ENCODE measurements at regions not wholly inside any gene's neighbourhood (a gene's known extent, or its start where the extent isn't known, plus 50 kb on each side); places are given as distances from the start of the nearest gene placed in this dataset.
"Not testable (repeated sequence)": the region's sequence is repeated elsewhere in the genome, so short reads cannot be mapped to it uniquely, and the experiment has no call there.

DNA sequence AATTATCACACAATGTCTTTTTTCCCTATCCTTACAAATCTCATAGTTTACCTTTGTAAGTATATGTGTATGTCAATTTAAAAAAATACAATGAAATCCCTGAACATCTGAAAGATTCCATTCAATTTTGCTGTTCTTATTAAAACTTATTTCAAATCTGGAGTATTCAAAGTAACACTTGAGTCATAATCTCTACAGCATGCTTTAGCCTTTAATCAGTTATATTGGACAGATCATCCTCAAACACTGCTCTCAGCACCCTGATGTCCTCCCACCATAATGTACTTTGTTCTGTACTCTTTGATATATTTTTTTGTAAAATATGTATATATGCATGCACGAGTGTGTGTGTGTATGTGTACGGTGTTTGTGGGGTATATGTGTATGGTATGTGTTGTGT is 83.0 kb upstream of the RPS6KA2 start:
- H3K4me3 Mint-ChIP-seq, result no peak overlapping the region

DNA sequence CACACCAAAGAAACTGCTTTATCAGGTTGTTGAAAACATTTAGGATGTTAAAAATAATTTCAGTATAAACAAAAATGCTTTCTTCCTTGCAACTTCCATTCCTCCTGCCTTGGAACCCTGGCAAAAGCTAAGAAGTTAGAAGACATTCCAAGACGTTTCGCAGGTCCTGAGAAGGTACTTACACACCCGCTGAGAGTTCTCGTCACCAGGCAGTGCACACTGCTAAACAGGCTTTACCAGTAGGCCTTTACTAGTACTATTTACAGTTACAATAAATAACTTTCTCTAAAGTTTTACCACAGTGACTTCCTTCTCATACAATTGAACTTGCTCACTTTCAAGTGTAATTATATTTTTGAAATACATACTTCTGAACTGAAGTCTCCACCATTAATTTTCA is 81.4 kb upstream of the RPS6KA2 start:
- TF ChIP-seq, protein P1, sequence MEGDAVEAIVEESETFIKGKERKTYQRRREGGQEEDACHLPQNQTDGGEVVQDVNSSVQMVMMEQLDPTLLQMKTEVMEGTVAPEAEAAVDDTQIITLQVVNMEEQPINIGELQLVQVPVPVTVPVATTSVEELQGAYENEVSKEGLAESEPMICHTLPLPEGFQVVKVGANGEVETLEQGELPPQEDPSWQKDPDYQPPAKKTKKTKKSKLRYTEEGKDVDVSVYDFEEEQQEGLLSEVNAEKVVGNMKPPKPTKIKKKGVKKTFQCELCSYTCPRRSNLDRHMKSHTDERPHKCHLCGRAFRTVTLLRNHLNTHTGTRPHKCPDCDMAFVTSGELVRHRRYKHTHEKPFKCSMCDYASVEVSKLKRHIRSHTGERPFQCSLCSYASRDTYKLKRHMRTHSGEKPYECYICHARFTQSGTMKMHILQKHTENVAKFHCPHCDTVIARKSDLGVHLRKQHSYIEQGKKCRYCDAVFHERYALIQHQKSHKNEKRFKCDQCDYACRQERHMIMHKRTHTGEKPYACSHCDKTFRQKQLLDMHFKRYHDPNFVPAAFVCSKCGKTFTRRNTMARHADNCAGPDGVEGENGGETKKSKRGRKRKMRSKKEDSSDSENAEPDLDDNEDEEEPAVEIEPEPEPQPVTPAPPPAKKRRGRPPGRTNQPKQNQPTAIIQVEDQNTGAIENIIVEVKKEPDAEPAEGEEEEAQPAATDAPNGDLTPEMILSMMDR (conservative IDR thresholded peaks at IDR 0.05), result no peak
- no peak for DNase-seq (ENCODE audit: extremely low spot score, unreplicated experiment)
- H3K9me3 Mint-ChIP-seq, result peaks cover 6% of the 10 kb centered on the region
- H3K4me1 Mint-ChIP-seq (ENCODE audit: unreplicated experiment), result peaks cover 7% of the 10 kb centered on the region
- peaks cover 4% of the 10 kb centered on the region for H3K27me3 Mint-ChIP-seq
- no peaks in the 10 kb centered on the region for H3K36me3 Mint-ChIP-seq
- H3K4me3 Mint-ChIP-seq, result no peak overlapping the region
- H3K27ac Mint-ChIP-seq, result peak overlapping the region; percentile 40

More for the DNA sequence above, 83.0 kb upstream of the RPS6KA2 start:
- Mint-ChIP-seq H3K36me3 (no peaks in the 10 kb centered on the region), H3K9me3 (peaks cover 6% of the 10 kb centered on the region), H3K27me3 (peaks cover 3% of the 10 kb centered on the region), H3K27ac (no peak overlapping the region), H3K4me1 (ENCODE audit: unreplicated experiment) (peaks cover 8% of the 10 kb centered on the region)
- TF ChIP-seq, protein P1 (conservative IDR thresholded peaks at IDR 0.05), result no peak
- DNase-seq (ENCODE audit: extremely low spot score, unreplicated experiment), result no peak

DNA sequence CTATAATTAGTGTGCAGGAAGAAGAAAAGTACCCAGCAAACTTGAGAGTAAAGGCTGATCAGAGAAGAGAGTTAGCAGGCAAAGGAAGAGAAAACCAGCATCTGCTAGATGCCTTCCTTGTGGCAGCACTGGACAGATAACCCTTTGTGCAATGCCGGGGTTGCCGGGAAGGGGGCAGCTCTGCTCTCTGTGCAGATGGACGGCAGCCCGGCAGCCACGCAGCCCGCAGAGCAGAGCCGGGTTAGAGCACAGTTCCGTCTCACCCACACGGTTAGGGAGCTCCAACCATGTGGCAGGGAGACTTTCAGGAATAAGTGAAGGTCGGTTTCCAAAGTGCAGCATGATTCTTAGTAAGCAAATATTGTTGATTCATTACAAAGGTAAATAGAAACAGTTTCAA is 80.0 kb upstream of the RPS6KA2 start:
- H3K4me1 Mint-ChIP-seq (ENCODE audit: unreplicated experiment), result no peaks in the 10 kb centered on the region
- H3K36me3 Mint-ChIP-seq, result no peaks in the 10 kb centered on the region
- H3K27ac Mint-ChIP-seq, result peak overlapping the region; percentile 37
- no peak for DNase-seq (ENCODE audit: extremely low spot score, unreplicated experiment)
- peaks cover 6% of the 10 kb centered on the region for H3K9me3 Mint-ChIP-seq
- H3K27me3 Mint-ChIP-seq, result peaks cover 7% of the 10 kb centered on the region
- TF ChIP-seq, protein P1 (conservative IDR thresholded peaks at IDR 0.05), result peak; percentile 71
- no peak overlapping the region for H3K4me3 Mint-ChIP-seq

DNA sequence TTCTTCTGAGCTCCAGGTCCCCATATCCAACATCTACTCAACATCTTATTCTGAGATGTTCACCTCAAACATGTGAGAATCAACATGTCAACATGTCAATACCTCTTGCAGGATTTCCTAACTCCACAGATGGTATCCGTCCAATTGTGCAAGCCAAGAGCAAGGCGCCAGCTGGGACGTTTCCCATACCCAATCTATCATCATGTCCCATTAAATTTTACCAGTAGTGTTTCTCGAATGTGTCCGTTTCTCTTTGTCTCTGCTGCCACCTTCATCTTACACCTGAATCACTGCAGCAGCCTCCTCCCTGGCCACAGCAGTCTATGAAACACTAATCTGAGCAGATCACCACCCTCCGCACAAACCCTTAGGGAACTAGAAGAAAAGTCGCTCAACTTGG is 78.0 kb upstream of the RPS6KA2 start:
- H3K27me3 Mint-ChIP-seq, result peaks cover 10% of the 10 kb centered on the region
- H3K27ac Mint-ChIP-seq, result no peak overlapping the region
- DNase-seq (ENCODE audit: extremely low spot score, unreplicated experiment), result no peak
- no peaks in the 10 kb centered on the region for H3K9me3 Mint-ChIP-seq
- TF ChIP-seq, protein P1 (conservative IDR thresholded peaks at IDR 0.05), result no peak
- H3K4me1 Mint-ChIP-seq (ENCODE audit: unreplicated experiment), result no peaks in the 10 kb centered on the region
- H3K4me3 Mint-ChIP-seq, result no peak overlapping the region
- H3K36me3 Mint-ChIP-seq, result no peaks in the 10 kb centered on the region

DNA sequence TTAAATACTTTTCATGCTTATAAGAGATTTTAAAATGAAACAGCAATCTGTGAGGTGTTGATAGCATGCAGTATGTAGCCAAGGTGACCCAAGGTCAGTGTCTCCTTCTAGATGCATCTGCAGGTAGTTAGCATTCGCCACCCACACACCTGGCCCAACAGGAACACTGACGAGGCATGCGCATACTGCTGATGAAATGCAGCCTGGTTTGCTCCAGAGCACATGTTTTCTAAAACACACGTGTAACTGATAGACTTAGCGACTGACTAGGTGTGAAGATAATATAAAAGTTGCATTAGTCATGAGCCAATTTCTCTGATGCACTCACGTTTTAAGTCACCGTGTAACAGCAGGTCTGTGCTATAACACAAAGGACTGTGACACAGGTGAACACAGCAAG is 77.1 kb upstream of the RPS6KA2 start:
- no peaks in the 10 kb centered on the region for H3K9me3 Mint-ChIP-seq
- TF ChIP-seq, protein P1 (conservative IDR thresholded peaks at IDR 0.05), result no peak
- no peak for DNase-seq (ENCODE audit: extremely low spot score, unreplicated experiment)
- no peak overlapping the region for H3K4me3 Mint-ChIP-seq
- H3K27me3 Mint-ChIP-seq, result peaks cover 10% of the 10 kb centered on the region
- H3K4me1 Mint-ChIP-seq (ENCODE audit: unreplicated experiment), result no peaks in the 10 kb centered on the region
- no peaks in the 10 kb centered on the region for H3K36me3 Mint-ChIP-seq
- H3K27ac Mint-ChIP-seq, result no peak overlapping the region

DNA sequence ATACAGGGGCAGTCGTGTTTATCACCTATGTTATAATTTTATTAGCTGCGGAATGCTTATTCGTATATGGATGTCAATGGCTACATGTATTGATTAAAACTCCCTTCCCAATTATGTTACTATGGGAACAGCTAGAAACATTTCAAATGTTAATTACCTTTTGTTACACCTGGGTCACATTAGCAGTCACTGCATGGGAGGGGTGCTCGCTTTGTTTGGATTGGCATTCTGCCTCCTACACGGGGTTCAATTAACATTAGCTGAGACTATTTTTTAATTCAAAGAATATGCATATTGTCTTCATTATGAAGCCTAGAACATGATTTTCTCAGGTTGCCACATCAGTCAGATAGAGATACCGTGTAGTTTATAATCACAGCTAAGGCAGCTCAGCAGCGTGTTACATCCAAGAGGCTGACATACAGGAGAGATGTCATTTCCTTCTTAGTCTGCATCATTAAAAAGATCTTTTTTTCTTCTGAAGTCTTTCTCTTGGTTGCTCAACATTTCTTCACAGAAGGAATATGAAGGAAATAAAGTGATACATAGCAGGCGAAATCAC is 76.2 kb upstream of the RPS6KA2 start:
- no peak overlapping the region for H3K4me3 Mint-ChIP-seq
- DNase-seq (ENCODE audit: extremely low spot score, unreplicated experiment), result no peak
- H3K27ac Mint-ChIP-seq, result no peak overlapping the region
- TF ChIP-seq, protein P1 (conservative IDR thresholded peaks at IDR 0.05), result no peak
- no peaks in the 10 kb centered on the region for H3K9me3 Mint-ChIP-seq
- H3K27me3 Mint-ChIP-seq, result peaks cover 10% of the 10 kb centered on the region
- H3K4me1 Mint-ChIP-seq (ENCODE audit: unreplicated experiment), result no peaks in the 10 kb centered on the region
- H3K36me3 Mint-ChIP-seq, result no peaks in the 10 kb centered on the region

DNA sequence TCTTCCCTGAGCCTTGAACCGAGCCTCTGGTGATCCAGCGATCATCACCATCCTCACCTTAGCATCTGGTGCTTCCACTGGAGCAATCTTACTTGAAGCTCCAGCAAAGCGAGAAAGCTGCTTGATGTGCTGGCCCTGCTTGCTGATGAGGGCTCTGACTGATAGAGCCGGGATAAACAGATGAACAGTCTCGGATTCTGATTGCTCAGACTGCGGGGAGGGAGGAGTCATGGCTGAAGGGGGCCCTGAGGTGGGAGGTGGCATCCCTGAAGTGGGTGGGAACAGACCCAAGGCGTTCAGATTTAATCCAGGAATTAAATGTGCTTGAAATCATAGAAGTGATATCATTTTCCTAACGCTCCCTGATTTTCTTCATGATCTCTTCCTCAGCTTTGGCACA is 74.4 kb upstream of the RPS6KA2 start:
- not testable (repeated sequence) for H3K27ac Mint-ChIP-seq; H3K36me3 Mint-ChIP-seq; H3K4me3 Mint-ChIP-seq; DNase-seq (ENCODE audit: extremely low spot score, unreplicated experiment); H3K9me3 Mint-ChIP-seq; H3K4me1 Mint-ChIP-seq (ENCODE audit: unreplicated experiment)
- peaks cover 10% of the 10 kb centered on the region for H3K27me3 Mint-ChIP-seq

DNA sequence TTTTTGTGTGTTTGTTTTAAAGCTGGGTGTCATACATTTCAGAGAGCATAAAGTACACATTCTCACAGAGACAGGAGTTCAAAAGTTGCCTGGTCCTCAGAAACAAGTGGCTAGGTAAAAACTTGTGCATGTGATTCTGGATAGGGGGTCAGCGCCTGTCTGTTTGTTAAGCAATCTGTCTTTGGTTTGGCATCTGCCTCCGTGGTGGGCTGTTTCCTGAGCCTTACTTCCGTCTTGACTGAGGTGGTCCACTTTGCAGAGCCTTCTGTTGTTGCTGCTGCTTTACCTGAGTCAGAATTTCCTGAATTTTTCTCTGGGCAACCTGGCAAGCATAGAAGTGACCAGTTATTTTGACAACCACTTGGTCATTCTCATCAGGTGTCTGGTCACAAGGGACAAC is 73.8 kb upstream of the RPS6KA2 start:
- DNase-seq (ENCODE audit: extremely low spot score, unreplicated experiment); H3K36me3 Mint-ChIP-seq; H3K4me1 Mint-ChIP-seq (ENCODE audit: unreplicated experiment); H3K27ac Mint-ChIP-seq; H3K4me3 Mint-ChIP-seq; H3K9me3 Mint-ChIP-seq: not testable (repeated sequence)
- peaks cover 10% of the 10 kb centered on the region for H3K27me3 Mint-ChIP-seq
